Fibroblast of villous mesenchyme (primary cell): ENCODE measurements at regions not wholly inside any gene's neighbourhood (a gene's known extent, or its start where the extent isn't known, plus 50 kb on each side); places are given as distances from the start of the nearest gene placed in this dataset.

Experiments
- DNase-seq: peaks from one replicate; pipeline ENCODE4 v3.0.0-alpha.2; 2010; ENCODE audit warnings: low read depth
- H3K4me3 ChIP-seq: 2 replicates; pipeline ENCODE4 v1.5.1; 2011; ENCODE audit warnings: low read depth, mild to moderate bottlenecking, low read length
- TF ChIP-seq, protein P1 (sequence below): IDR thresholded peaks from 2 replicates; pipeline ENCODE4 v1.5.1; 2012; ENCODE audit warnings: low read depth, mild to moderate bottlenecking, low read length; ENCODE audit not compliant: insufficient read depth

DNA sequence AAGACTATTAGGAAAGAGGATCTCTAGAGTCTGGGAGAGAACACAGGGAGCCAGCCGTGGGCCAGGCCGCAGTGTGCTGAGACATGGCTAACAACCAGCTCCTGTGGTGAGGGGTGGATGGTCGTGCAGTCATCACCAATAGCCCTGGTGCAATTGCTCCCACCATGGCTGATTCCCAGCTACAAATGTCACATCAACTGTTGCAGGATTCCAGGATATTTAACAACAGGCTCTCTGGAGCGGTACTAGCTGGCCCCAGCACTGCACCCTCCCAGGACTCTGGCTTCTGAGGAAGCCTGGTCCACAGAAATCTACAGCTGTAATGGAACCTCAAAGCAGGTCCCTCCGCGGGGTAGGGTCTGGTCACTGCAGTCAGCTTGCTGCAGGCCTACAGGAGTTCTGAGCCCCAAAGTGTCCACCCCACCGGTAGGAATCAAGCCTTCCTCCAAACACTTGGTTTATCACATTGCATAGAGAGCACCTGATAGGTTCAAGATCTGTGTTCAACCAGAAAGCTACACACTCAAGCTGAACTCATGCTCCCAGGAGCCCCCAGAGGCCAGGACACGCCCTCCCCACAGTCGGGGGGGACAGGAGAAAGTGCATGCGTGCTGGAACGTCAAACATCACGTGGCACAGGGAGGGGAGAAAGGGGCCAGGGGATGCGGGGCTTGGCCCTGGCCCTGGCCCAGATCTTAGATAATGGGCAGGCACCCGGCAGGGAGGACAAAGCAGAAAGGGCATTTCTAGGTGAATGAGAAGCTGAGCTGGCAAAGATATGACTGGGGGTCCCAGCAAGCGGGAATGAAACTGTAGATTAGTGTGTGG is 609.0 kb downstream of the TBC1D22A start:
- H3K4me3 ChIP-seq = no peak overlapping the region
- TF ChIP-seq, protein P1, sequence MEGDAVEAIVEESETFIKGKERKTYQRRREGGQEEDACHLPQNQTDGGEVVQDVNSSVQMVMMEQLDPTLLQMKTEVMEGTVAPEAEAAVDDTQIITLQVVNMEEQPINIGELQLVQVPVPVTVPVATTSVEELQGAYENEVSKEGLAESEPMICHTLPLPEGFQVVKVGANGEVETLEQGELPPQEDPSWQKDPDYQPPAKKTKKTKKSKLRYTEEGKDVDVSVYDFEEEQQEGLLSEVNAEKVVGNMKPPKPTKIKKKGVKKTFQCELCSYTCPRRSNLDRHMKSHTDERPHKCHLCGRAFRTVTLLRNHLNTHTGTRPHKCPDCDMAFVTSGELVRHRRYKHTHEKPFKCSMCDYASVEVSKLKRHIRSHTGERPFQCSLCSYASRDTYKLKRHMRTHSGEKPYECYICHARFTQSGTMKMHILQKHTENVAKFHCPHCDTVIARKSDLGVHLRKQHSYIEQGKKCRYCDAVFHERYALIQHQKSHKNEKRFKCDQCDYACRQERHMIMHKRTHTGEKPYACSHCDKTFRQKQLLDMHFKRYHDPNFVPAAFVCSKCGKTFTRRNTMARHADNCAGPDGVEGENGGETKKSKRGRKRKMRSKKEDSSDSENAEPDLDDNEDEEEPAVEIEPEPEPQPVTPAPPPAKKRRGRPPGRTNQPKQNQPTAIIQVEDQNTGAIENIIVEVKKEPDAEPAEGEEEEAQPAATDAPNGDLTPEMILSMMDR = no peak
- no peak for DNase-seq

DNA sequence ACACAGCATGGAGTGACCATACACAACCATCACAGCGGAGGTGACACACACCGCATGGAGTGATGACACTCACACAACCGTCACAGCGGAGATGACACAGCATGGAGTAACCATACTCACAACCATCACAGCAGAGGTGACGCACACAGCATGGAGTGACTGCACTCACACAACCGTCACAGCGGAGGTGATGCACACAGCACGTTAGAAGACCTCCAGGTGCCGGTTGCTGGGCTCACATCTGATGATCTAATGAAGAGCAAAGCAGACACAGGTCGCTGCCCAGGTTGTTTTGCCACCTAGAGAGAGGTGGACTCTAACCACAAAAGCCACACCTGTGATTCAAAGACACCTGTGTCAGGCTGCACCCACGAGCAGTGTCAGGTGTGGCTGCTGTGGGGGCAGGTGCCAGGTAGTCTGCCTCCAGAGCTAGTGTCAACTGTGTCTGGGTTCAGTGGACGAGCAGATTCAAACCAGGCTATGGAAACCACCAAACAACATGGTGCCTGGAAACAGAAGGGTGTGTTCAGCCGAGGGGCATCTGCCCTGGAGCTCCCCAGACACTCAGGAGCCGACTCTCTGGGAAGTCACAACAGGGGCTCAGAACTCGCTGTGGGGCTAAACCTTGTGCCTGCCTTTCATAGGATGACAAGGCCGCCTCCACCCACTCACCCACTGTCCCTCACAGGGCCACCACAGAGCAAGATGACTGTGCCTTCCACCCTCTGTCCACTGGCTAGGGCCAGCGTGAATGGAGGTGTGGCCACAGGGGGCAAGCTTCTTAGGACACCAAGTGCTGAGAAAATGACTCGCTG is 608.2 kb downstream of the TBC1D22A start:
- TF ChIP-seq, protein P1 = no peak
- no peak overlapping the region for H3K4me3 ChIP-seq
- no peak for DNase-seq

GRCh38 chr22:47369431-47370015 is 607.1 kb downstream of the TBC1D22A start:
- H3K4me3 ChIP-seq = no peak overlapping the region
- no peak for DNase-seq
- TF ChIP-seq, protein P1 = no peak

DNA sequence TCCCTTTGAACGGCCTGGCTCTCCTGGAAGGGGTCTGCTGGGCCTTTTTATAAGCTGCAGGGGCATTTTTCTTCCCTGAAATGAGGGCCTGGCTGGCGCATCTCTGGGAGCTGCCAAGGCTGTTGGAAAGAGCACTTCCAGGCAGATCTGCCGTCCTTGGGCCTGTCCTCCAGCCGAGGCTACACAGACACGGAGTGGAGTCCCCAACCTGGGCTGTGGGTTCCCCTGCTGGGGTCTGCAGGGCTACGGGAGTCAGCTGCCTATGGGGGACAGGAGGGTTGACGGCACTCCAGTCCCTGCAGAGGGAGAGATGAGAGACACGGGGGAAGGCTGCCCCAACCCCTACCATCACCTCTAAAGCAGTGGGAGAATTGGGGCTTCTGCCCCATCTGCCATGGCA is 606.6 kb downstream of the TBC1D22A start:
- TF ChIP-seq, protein P1 = no peak
- DNase-seq = no peak
- no peak overlapping the region for H3K4me3 ChIP-seq

- DNase-seq = no peak
- TF ChIP-seq, protein P1 = no peak
- no peak overlapping the region for H3K4me3 ChIP-seq
These were observed 605.8 kb downstream of the TBC1D22A start for GRCh38 chr22:47367993-47368945.
